GM06990 (cell line): ENCODE measurements at regions not wholly inside any gene's neighbourhood (a gene's known extent, or its start where the extent isn't known, plus 50 kb on each side); places are given as distances from the start of the nearest gene placed in this dataset.

Experiments used
- DNase-seq: peaks from one replicate; pipeline ENCODE4 v3.0.0-alpha.2; 2011; ENCODE audit not compliant: insufficient read length; ENCODE audit errors: extremely low read depth
- H3K27me3 ChIP-seq: replicated peaks from 2 replicates; pipeline ENCODE4 v1.6.0; 2011; ENCODE audit warnings: low read length; ENCODE audit not compliant: control insufficient read depth, insufficient read depth
- H3K36me3 ChIP-seq: 2 replicates; pipeline ENCODE4 v1.5.1; 2011; ENCODE audit warnings: low read length; ENCODE audit not compliant: control insufficient read depth, insufficient read depth
- H3K4me3 ChIP-seq: replicated peaks from 2 replicates; pipeline ENCODE4 v1.5.1; 2011; ENCODE audit warnings: low read depth, mild to moderate bottlenecking, control low read depth, low read length
- TF ChIP-seq, protein P1 (sequence below): IDR thresholded peaks from 2 replicates; pipeline ENCODE4 v1.5.1; 2011; ENCODE audit warnings: low read length, control low read depth, mild to moderate bottlenecking, inconsistent platforms; ENCODE audit not compliant: insufficient read depth, poor library complexity, severe bottlenecking

DNA sequence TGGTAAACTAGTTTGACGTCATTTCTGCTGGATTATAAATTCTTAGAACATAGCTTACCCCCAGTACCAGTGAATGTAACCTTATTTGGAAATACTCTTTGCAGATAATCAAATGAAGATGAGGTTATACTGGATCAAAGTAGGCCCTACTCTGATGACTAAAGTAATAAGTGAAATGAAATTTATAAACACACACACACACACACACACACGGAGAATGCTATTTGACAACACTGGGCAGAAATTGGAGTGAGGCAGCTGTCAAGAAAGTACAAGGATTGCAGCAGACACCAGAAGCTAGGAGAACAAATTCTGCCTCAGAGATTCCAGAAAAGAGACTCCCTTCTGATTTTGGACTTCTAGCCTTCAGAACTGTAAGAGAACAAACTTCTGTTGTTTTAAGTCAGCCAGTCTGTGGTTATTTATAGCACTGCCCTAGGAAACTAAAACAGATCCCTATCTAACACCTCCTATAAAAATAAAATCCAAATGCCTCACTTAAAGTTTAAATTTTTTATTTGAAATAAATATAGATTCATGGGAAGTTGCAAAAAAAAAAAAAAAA, 448.6 kb downstream of the PCDH18 start:
- TF ChIP-seq, protein P1, sequence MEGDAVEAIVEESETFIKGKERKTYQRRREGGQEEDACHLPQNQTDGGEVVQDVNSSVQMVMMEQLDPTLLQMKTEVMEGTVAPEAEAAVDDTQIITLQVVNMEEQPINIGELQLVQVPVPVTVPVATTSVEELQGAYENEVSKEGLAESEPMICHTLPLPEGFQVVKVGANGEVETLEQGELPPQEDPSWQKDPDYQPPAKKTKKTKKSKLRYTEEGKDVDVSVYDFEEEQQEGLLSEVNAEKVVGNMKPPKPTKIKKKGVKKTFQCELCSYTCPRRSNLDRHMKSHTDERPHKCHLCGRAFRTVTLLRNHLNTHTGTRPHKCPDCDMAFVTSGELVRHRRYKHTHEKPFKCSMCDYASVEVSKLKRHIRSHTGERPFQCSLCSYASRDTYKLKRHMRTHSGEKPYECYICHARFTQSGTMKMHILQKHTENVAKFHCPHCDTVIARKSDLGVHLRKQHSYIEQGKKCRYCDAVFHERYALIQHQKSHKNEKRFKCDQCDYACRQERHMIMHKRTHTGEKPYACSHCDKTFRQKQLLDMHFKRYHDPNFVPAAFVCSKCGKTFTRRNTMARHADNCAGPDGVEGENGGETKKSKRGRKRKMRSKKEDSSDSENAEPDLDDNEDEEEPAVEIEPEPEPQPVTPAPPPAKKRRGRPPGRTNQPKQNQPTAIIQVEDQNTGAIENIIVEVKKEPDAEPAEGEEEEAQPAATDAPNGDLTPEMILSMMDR, result no peak
- no peak for DNase-seq

DNA sequence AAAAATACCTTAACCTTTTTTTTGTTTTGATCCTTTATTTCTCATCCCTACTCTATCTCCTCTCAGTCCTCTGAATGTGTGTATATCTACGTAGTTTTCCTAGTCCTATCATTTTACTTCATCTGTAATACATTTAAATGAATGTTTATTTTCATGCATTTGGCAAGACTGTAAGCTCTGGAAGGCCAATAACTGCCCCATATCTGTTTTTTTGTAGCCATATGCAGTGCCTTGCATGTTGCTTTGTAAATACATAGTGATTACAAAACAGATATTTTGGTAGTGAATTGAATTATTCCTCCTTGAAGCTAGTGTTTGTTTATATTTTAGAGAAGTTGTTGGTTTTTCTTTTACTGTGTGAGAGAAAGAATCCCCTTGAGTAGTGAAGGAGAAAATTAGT, 450.2 kb downstream of the PCDH18 start:
- Histone ChIP-seq H3K4me3 (no peak overlapping the region), H3K27me3 (no peaks in the 10 kb centered on the region), H3K36me3 (no peaks in the 10 kb centered on the region)
- no peak for DNase-seq
- TF ChIP-seq, protein P1, result no peak

More for the DNA sequence above, 448.6 kb downstream of the PCDH18 start:
- H3K27me3 ChIP-seq, result no peaks in the 10 kb centered on the region
- H3K4me3 ChIP-seq, result no peak overlapping the region
- H3K36me3 ChIP-seq, result no peaks in the 10 kb centered on the region

DNA sequence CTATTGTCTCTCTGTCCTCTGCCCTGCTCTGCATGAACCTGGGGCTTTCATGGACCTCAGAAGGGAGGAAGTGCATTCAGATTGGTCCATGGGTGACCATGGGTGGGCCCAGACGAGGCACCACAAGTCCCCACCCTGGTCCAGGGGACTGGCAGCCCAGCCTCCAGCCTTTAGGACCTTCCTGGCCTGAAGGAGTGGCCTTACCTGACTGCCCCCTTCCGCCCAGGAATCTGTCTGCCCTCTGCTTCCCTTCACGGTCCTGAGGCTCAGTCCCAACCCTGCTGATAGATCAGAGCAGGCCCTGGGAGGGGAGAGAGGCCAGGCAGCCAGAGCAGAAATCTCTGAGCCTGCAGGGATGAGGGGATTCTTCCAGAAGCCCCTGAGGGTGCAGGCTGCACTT, 455.4 kb downstream of the PCDH18 start:
- Histone ChIP-seq H3K4me3 (no peak overlapping the region), H3K27me3 (no peaks in the 10 kb centered on the region), H3K36me3 (no peaks in the 10 kb centered on the region)
- TF ChIP-seq, protein P1, result no peak
- DNase-seq, result no peak

DNA sequence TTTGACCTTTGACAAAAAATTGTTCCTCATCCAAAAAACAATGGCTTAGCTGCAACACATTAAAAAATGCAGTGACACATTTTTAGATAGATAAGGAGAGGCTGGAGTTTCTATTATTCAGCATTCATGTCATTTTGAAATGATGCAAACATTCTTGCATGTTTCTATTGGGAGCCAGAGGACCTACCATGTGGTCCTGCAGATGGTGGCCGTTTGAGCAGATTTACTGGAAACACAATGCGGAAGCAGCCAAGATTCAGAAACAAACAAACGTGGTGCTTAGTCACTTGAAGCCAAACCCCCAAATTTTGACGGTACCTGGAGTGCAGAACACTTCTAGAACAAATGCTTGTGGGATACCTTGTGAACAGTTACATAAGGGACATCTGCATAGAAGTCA, 456.7 kb downstream of the PCDH18 start:
- H3K4me3 ChIP-seq, result no peak overlapping the region
- TF ChIP-seq, protein P1, result no peak
- no peak for DNase-seq
- H3K36me3 ChIP-seq, result no peaks in the 10 kb centered on the region
- H3K27me3 ChIP-seq, result no peaks in the 10 kb centered on the region

- DNase-seq, result no peak
- Histone ChIP-seq H3K4me3 (no peak overlapping the region), H3K27me3 (no peaks in the 10 kb centered on the region), H3K36me3 (no peaks in the 10 kb centered on the region)
- TF ChIP-seq, protein P1, result no peak
Measured at GRCh38 chr4:137070614-137071013, 461.7 kb downstream of the PCDH18 start.

GRCh38 chr4:137069473-137069872, 462.8 kb downstream of the PCDH18 start:
- no peak for DNase-seq
- TF ChIP-seq, protein P1, result no peak
- no peak overlapping the region for H3K4me3 ChIP-seq
- no peaks in the 10 kb centered on the region for H3K36me3 ChIP-seq
- no peaks in the 10 kb centered on the region for H3K27me3 ChIP-seq
